ENCODE measurements at regions not wholly inside any gene's neighbourhood (a gene's known extent, or its start where the extent isn't known, plus 50 kb on each side); places are given as distances from the start of the nearest gene placed in this dataset.

DNA sequence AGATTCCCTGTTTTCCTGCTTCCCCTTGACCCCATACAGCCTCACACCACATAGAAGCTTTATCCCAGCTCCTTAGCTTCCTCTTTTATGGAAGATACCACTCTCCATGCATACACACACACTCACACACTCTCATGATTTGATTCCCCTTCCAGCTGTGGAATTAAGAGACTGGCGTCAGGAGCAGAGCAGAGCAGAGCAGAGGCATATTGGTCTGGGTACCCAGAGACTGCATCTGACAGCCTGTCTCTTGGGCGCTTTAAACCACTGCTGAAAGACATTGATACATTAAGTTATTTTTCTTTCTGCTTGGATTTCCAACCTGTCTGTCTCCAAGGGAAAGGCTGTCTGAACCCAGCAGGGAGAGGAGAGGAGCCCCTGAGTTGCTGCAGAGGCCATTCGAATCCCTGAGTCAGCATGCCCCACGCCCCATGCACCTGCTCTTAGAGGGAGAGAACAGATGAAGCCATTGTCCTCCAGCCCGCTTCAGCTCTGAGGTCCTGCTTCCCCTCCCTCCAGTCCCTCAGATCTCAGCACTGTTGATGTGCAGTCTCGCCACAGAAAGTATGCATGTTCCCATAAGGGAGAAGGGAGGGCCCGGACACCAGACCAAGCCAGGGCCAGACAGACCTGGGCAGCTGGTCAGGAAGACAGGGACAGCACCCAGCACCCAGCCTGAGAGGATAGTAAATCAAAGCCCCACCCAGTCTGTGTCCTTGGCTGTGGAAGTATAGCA lies 66.7 kb upstream of the GJB5 start:
- TF ChIP-seq POLR2A (IDR thresholded peaks at IDR 0.05): no peak
- TF ChIP-seq, protein P1, sequence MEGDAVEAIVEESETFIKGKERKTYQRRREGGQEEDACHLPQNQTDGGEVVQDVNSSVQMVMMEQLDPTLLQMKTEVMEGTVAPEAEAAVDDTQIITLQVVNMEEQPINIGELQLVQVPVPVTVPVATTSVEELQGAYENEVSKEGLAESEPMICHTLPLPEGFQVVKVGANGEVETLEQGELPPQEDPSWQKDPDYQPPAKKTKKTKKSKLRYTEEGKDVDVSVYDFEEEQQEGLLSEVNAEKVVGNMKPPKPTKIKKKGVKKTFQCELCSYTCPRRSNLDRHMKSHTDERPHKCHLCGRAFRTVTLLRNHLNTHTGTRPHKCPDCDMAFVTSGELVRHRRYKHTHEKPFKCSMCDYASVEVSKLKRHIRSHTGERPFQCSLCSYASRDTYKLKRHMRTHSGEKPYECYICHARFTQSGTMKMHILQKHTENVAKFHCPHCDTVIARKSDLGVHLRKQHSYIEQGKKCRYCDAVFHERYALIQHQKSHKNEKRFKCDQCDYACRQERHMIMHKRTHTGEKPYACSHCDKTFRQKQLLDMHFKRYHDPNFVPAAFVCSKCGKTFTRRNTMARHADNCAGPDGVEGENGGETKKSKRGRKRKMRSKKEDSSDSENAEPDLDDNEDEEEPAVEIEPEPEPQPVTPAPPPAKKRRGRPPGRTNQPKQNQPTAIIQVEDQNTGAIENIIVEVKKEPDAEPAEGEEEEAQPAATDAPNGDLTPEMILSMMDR (IDR thresholded peaks at IDR 0.05): no peak
- no peak for TF ChIP-seq POLR2AphosphoS5 (IDR thresholded peaks at IDR 0.05)
